ENCODE measurements at regions not wholly inside any gene's neighbourhood (a gene's known extent, or its start where the extent isn't known, plus 50 kb on each side); places are given as distances from the start of the nearest gene placed in this dataset.

GRCh38 chr2:42112418-42112817 lies 56.7 kb upstream of the EML4 start:
- no peak for TF ChIP-seq JUND (IDR thresholded peaks at IDR 0.05)
- TF ChIP-seq CTCF (IDR thresholded peaks at IDR 0.05 in 2 of 3, conservative IDR thresholded peaks at IDR 0.05 in 1 of 3; ENCODE audit: borderline replicate concordance in 1 of 3, insufficient read depth in 1 of 3, low read depth in 2 of 3, low read length in 2 of 3): no peak
- no peak for TF ChIP-seq POLR2A (IDR thresholded peaks at IDR 0.05; ENCODE audit: borderline replicate concordance, extremely low read depth, insufficient read depth, insufficient read length)
- TF ChIP-seq EZH2 (IDR thresholded peaks at IDR 0.05): no peak
- no peak for TF ChIP-seq EZH2phosphoT487 (IDR thresholded peaks at IDR 0.05; ENCODE audit: borderline replicate concordance)
- TF ChIP-seq MAX (IDR thresholded peaks at IDR 0.05): no peak
- TF ChIP-seq POLR2AphosphoS5 (IDR thresholded peaks at IDR 0.05; ENCODE audit: low read depth, low read length): no peak
- no peak for TF ChIP-seq YY1 (IDR thresholded peaks at IDR 0.05; ENCODE audit: extremely low read depth, insufficient replicate concordance, low read depth, low read length)
- TF ChIP-seq, protein P1, sequence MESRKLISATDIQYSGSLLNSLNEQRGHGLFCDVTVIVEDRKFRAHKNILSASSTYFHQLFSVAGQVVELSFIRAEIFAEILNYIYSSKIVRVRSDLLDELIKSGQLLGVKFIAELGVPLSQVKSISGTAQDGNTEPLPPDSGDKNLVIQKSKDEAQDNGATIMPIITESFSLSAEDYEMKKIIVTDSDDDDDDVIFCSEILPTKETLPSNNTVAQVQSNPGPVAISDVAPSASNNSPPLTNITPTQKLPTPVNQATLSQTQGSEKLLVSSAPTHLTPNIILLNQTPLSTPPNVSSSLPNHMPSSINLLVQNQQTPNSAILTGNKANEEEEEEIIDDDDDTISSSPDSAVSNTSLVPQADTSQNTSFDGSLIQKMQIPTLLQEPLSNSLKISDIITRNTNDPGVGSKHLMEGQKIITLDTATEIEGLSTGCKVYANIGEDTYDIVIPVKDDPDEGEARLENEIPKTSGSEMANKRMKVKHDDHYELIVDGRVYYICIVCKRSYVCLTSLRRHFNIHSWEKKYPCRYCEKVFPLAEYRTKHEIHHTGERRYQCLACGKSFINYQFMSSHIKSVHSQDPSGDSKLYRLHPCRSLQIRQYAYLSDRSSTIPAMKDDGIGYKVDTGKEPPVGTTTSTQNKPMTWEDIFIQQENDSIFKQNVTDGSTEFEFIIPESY (IDR thresholded peaks at IDR 0.05; ENCODE audit: extremely low read depth, insufficient replicate concordance, low read length): no peak
- no peak for TF ChIP-seq FOSL1 (IDR thresholded peaks at IDR 0.05; ENCODE audit: low read depth)
- no peak for TF ChIP-seq RAD21 (IDR thresholded peaks at IDR 0.05; ENCODE audit: low read depth)
- TF ChIP-seq REST (IDR thresholded peaks at IDR 0.05; ENCODE audit: low read depth): no peak
- TF ChIP-seq CEBPB (IDR thresholded peaks at IDR 0.05; ENCODE audit: low read depth): no peak

Data from HCT116 (cell line).